Stimulated activated naive B cell treated with anti-CD40 and anti-IgM and Interleukin-4, amounts not matched to agents 10 μg/mL and 1 μg/mL and 100 μg/mL, for 72 hours (primary cell): ENCODE measurements at regions not wholly inside any gene's neighbourhood (a gene's known extent, or its start where the extent isn't known, plus 50 kb on each side); places are given as distances from the start of the nearest gene placed in this dataset.

Experiments used
- ATAC-seq, 2 donors: fragments of 150-1000 bp; cut with Tn5 transposase; replicated peaks; 2 replicates each; pipeline ENCODE4 v1.10.0; 2021; ENCODE audit warnings: moderate library complexity in 1 of 2
- DNase-seq: peaks from one replicate; pipeline ENCODE4 v3.0.0; 2021
- H3K27ac Mint-ChIP-seq: one replicate; pipeline ENCODE4 v1.8.0; 2022; ENCODE audit warnings: mild to moderate bottlenecking, mixed read lengths
- H3K27me3 Mint-ChIP-seq, 2 donors: one replicate each; pipeline ENCODE4 v1.8.0; 2022; ENCODE audit warnings: mixed read lengths in 2 of 2
- H3K36me3 Mint-ChIP-seq, 2 donors: one replicate each; pipeline ENCODE4 v1.8.0; 2022; ENCODE audit warnings: mixed read lengths in 2 of 2, mild to moderate bottlenecking in 1 of 2
- H3K4me1 Mint-ChIP-seq, 2 donors: one replicate each; pipeline ENCODE4 v1.8.0; 2022; ENCODE audit warnings: mixed read lengths in 2 of 2, mild to moderate bottlenecking in 1 of 2
- H3K4me3 Mint-ChIP-seq, 2 donors: one replicate each; pipeline ENCODE4 v1.8.0; 2022; ENCODE audit warnings: mild to moderate bottlenecking in 2 of 2, mixed read lengths in 2 of 2, moderate library complexity in 1 of 2
- H3K9me3 Mint-ChIP-seq, 2 donors: one replicate each; pipeline ENCODE4 v1.8.0; 2022; ENCODE audit warnings: mixed read lengths in 2 of 2, mild to moderate bottlenecking in 1 of 2

- Mint-ChIP-seq H3K27me3 (no peaks in the 10 kb centered on the region), H3K9me3 (peaks cover 12 to 17% of the 10 kb centered on the region in 2 donors), H3K27ac (no peak overlapping the region), H3K4me1 (no peaks in the 10 kb centered on the region), H3K36me3 (no peaks in the 10 kb centered on the region), H3K4me3 (no peak overlapping the region)
- DNase-seq (no peak), ATAC-seq (no peak)
Measured at GRCh38 chr12:125794401-125794800, 729.2 kb downstream of the AACS start.

- DNase-seq (no peak), ATAC-seq (no peak)
- Mint-ChIP-seq H3K27ac (no peak overlapping the region), H3K27me3 (no peaks in the 10 kb centered on the region), H3K4me1 (no peaks in the 10 kb centered on the region), H3K4me3 (no peak overlapping the region), H3K36me3 (no peaks in the 10 kb centered on the region), H3K9me3 (peaks cover under 1 to 2% of the 10 kb centered on the region in 2 donors)
Measured at GRCh38 chr12:125797421-125798175, 732.4 kb downstream of the AACS start.

- peaks cover 2 to 4% of the 10 kb centered on the region in 2 donors for H3K9me3 Mint-ChIP-seq
- H3K27me3 Mint-ChIP-seq, result no peaks in the 10 kb centered on the region
- no peaks in the 10 kb centered on the region for H3K4me1 Mint-ChIP-seq
- no peak for ATAC-seq
- H3K36me3 Mint-ChIP-seq, result no peaks in the 10 kb centered on the region
- no peak overlapping the region for H3K4me3 Mint-ChIP-seq
- H3K27ac Mint-ChIP-seq, result no peak overlapping the region
- no peak for DNase-seq
Measured at GRCh38 chr12:125804660-125805059, 739.4 kb downstream of the AACS start.

GRCh38 chr12:125824276-125824675 lies 759.0 kb downstream of the AACS start:
- DNase-seq (no peak), ATAC-seq (no peak)
- H3K27ac Mint-ChIP-seq, result no peak overlapping the region
- peaks cover 0 to 5% of the 10 kb centered on the region in 2 donors for H3K27me3 Mint-ChIP-seq
- no peaks in the 10 kb centered on the region for H3K36me3 Mint-ChIP-seq
- H3K4me1 Mint-ChIP-seq, result no peaks in the 10 kb centered on the region
- peaks cover 9 to 13% of the 10 kb centered on the region in 2 donors for H3K9me3 Mint-ChIP-seq
- no peak overlapping the region for H3K4me3 Mint-ChIP-seq

GRCh38 chr12:125835852-125836251 lies 770.6 kb downstream of the AACS start:
- Mint-ChIP-seq H3K4me1 (no peaks in the 10 kb centered on the region), H3K9me3 (peaks cover 4 to 5% of the 10 kb centered on the region in 2 donors)

GRCh38 chr12:125836647-125837046 lies 771.4 kb downstream of the AACS start:
- no peaks in the 10 kb centered on the region for H3K27me3 Mint-ChIP-seq
- DNase-seq (no peak), ATAC-seq (no peak)
- no peak overlapping the region for H3K27ac Mint-ChIP-seq
- H3K9me3 Mint-ChIP-seq, result peaks cover 4 to 5% of the 10 kb centered on the region in 2 donors
- H3K4me3 Mint-ChIP-seq, result no peak overlapping the region
- H3K4me1 Mint-ChIP-seq, result no peaks in the 10 kb centered on the region
- H3K36me3 Mint-ChIP-seq, result no peaks in the 10 kb centered on the region

More at GRCh38 chr12:125835852-125836251, 770.6 kb downstream of the AACS start:
- ATAC-seq (no peak), DNase-seq (no peak)
- Mint-ChIP-seq H3K27ac (no peak overlapping the region), H3K4me3 (no peak overlapping the region), H3K27me3 (no peaks in the 10 kb centered on the region), H3K36me3 (no peaks in the 10 kb centered on the region)

- H3K27me3 Mint-ChIP-seq, result no peaks in the 10 kb centered on the region
- H3K9me3 Mint-ChIP-seq, result peaks cover 2 to 5% of the 10 kb centered on the region in 2 donors
- H3K4me1 Mint-ChIP-seq, result no peaks in the 10 kb centered on the region
- DNase-seq (no peak), ATAC-seq (no peak)
- no peak overlapping the region for H3K27ac Mint-ChIP-seq
- no peak overlapping the region for H3K4me3 Mint-ChIP-seq
- no peaks in the 10 kb centered on the region for H3K36me3 Mint-ChIP-seq
Measured at GRCh38 chr12:125841332-125841731, 776.1 kb downstream of the AACS start.

GRCh38 chr12:125852116-125852515 lies 786.9 kb downstream of the AACS start:
- Mint-ChIP-seq H3K4me1 (no peaks in the 10 kb centered on the region), H3K9me3 (peaks cover 0 to 6% of the 10 kb centered on the region in 2 donors), H3K27me3 (no peaks in the 10 kb centered on the region), H3K36me3 (no peaks in the 10 kb centered on the region), H3K4me3 (no peak overlapping the region), H3K27ac (no peak overlapping the region)
- DNase-seq, result no peak
- ATAC-seq, result no peak

GRCh38 chr12:125852679-125853078 lies 787.4 kb downstream of the AACS start:
- no peak overlapping the region for H3K27ac Mint-ChIP-seq
- H3K9me3 Mint-ChIP-seq, result peaks cover 0 to 5% of the 10 kb centered on the region in 2 donors
- H3K36me3 Mint-ChIP-seq, result no peaks in the 10 kb centered on the region
- ATAC-seq (no peak), DNase-seq (no peak)
- H3K27me3 Mint-ChIP-seq, result peaks cover 0 to under 1% of the 10 kb centered on the region in 2 donors
- H3K4me1 Mint-ChIP-seq, result no peaks in the 10 kb centered on the region
- no peak overlapping the region for H3K4me3 Mint-ChIP-seq

- H3K27ac Mint-ChIP-seq, result no peak overlapping the region
- no peak overlapping the region for H3K4me3 Mint-ChIP-seq
- no peak for ATAC-seq
- peaks cover 0 to 3% of the 10 kb centered on the region in 2 donors for H3K27me3 Mint-ChIP-seq
- H3K36me3 Mint-ChIP-seq, result no peaks in the 10 kb centered on the region
- no peaks in the 10 kb centered on the region for H3K4me1 Mint-ChIP-seq
- no peak for DNase-seq
- peaks cover 0 to 5% of the 10 kb centered on the region in 2 donors for H3K9me3 Mint-ChIP-seq
Measured at GRCh38 chr12:125853670-125854069, 788.4 kb downstream of the AACS start.

GRCh38 chr12:125856366-125856765 lies 791.1 kb downstream of the AACS start:
- no peak for DNase-seq
- Mint-ChIP-seq H3K4me3 (no peak overlapping the region), H3K27me3 (peaks cover 7 to 16% of the 10 kb centered on the region in 2 donors), H3K9me3 (peaks cover 2 to 5% of the 10 kb centered on the region in 2 donors), H3K36me3 (peaks cover 0 to 4% of the 10 kb centered on the region in 2 donors), H3K4me1 (no peaks in the 10 kb centered on the region), H3K27ac (no peak overlapping the region)
- ATAC-seq, result no peak

GRCh38 chr12:125856896-125857295 lies 791.7 kb downstream of the AACS start:
- peaks cover 7 to 16% of the 10 kb centered on the region in 2 donors for H3K27me3 Mint-ChIP-seq
- H3K4me3 Mint-ChIP-seq, result no peak overlapping the region
- ATAC-seq (no peak), DNase-seq (no peak)
- H3K27ac Mint-ChIP-seq, result no peak overlapping the region
- no peaks in the 10 kb centered on the region for H3K4me1 Mint-ChIP-seq
- peaks cover 0 to 4% of the 10 kb centered on the region in 2 donors for H3K36me3 Mint-ChIP-seq
- H3K9me3 Mint-ChIP-seq, result peaks cover 2 to 5% of the 10 kb centered on the region in 2 donors

GRCh38 chr12:125860672-125861288 lies 795.5 kb downstream of the AACS start:
- H3K27ac Mint-ChIP-seq, result no peak overlapping the region
- H3K4me3 Mint-ChIP-seq, result no peak overlapping the region
- peaks cover 7 to 16% of the 10 kb centered on the region in 2 donors for H3K27me3 Mint-ChIP-seq
- peaks cover 7 to 9% of the 10 kb centered on the region in 2 donors for H3K9me3 Mint-ChIP-seq
- no peaks in the 10 kb centered on the region for H3K4me1 Mint-ChIP-seq
- DNase-seq, result no peak
- H3K36me3 Mint-ChIP-seq, result peaks cover 0 to 4% of the 10 kb centered on the region in 2 donors
- no peak for ATAC-seq

GRCh38 chr12:125861299-125862281 lies 796.4 kb downstream of the AACS start:
- DNase-seq (peak; percentile 4), ATAC-seq (peak in 1 of 2 donors; percentile 31)
- H3K36me3 Mint-ChIP-seq, result peaks cover 0 to 4% of the 10 kb centered on the region in 2 donors
- no peaks in the 10 kb centered on the region for H3K4me1 Mint-ChIP-seq
- H3K27me3 Mint-ChIP-seq, result peaks cover 7 to 16% of the 10 kb centered on the region in 2 donors
- H3K27ac Mint-ChIP-seq, result no peak overlapping the region
- peaks cover 7 to 9% of the 10 kb centered on the region in 2 donors for H3K9me3 Mint-ChIP-seq
- no peak overlapping the region for H3K4me3 Mint-ChIP-seq
